PC-9 (cell line): ENCODE measurements at regions not wholly inside any gene's neighbourhood (a gene's known extent, or its start where the extent isn't known, plus 50 kb on each side); places are given as distances from the start of the nearest gene placed in this dataset.

Source experiments
- BruUV-seq: library from RNA; stranded (reverse); fragments of 400-500 nt; replicated peaks from 2 replicates; lab custom pipeline; 2021; lab: Mats Ljungman, UMichigan
- CTCF ChIA-PET: fragments of 300-600 bp; sonication (Branson Sonifier 250); formaldehyde crosslinking; loops from one replicate; lab custom pipeline; 2022; ENCODE audit warnings: antibody characterized with exemption; lab: Charles Lee
- POLR2A ChIA-PET: fragments of 300-600 bp; sonication (Branson Sonifier 250); formaldehyde crosslinking; loops from one replicate; lab custom pipeline; 2022; ENCODE audit warnings: antibody characterized with exemption; ENCODE audit not compliant: unreplicated experiment; lab: Charles Lee
- DNase-seq, 2 experiments: peaks; one replicate each; pipeline versions ENCODE4 v3.0.0 to v3.0.0-alpha.2; 2015 to 2022; ENCODE audit warnings: mixed read lengths in 1 of 2
- H2AFZ ChIP-seq: fragments of 200-600 bp; sonication (generic); 2 replicates; pipeline ENCODE4 v1.8.1; 2017; ENCODE audit warnings: antibody characterized with exemption
- H3F3A ChIP-seq: fragments of 200-600 bp; sonication (generic); 2 replicates; pipeline ENCODE4 v1.8.1; 2017; ENCODE audit warnings: antibody characterized with exemption, mild to moderate bottlenecking, low read depth; ENCODE audit not compliant: insufficient read depth
- H3K27ac ChIP-seq: fragments of 200-600 bp; sonication (generic); 2 replicates; pipeline ENCODE4 v1.6.1; 2016; ENCODE audit warnings: mixed run types
- H3K27me3 ChIP-seq: fragments of 200-600 bp; sonication (generic); 2 replicates; pipeline ENCODE4 v1.6.1; 2016; ENCODE audit warnings: low read depth, mixed run types; ENCODE audit not compliant: insufficient read depth
- H3K36me3 ChIP-seq: fragments of 200-600 bp; sonication (generic); 2 replicates; pipeline ENCODE4 v1.6.1; 2016; ENCODE audit warnings: low read depth, mixed run types
- H3K4me1 ChIP-seq: fragments of 200-600 bp; sonication (generic); replicated peaks from 2 replicates; pipeline ENCODE4 v1.6.1; 2016; ENCODE audit warnings: mixed run types; ENCODE audit not compliant: insufficient read depth
- H3K4me2 ChIP-seq: fragments of 200-600 bp; sonication (generic); 2 replicates; pipeline ENCODE4 v1.6.1; 2017; ENCODE audit warnings: mixed run types
- H3K4me3 ChIP-seq: fragments of 200-600 bp; sonication (generic); 2 replicates; pipeline ENCODE4 v1.6.1; 2016; ENCODE audit warnings: mixed run types
- H3K79me2 ChIP-seq: fragments of 200-600 bp; sonication (generic); 2 replicates; pipeline ENCODE4 v1.6.1; 2017; ENCODE audit warnings: low read depth, mixed run types
- H3K9me2 ChIP-seq: fragments of 200-600 bp; sonication (generic); 2 replicates; pipeline ENCODE4 v1.8.1; 2017; ENCODE audit warnings: mild to moderate bottlenecking; ENCODE audit not compliant: insufficient read depth
- H3K9me3 ChIP-seq: fragments of 200-600 bp; sonication (generic); 2 replicates; pipeline ENCODE4 v1.8.1; 2016; ENCODE audit warnings: low read depth; ENCODE audit not compliant: insufficient read depth
- H4K20me1 ChIP-seq: fragments of 200-600 bp; sonication (generic); 2 replicates; pipeline ENCODE4 v1.8.1; 2017; ENCODE audit not compliant: insufficient read depth
- CTCF ChIP-seq: fragments of 200-600 bp; sonication (generic); conservative IDR thresholded peaks from 2 replicates; pipeline ENCODE4 v1.6.1; 2017; ENCODE audit warnings: mixed run types, antibody characterized with exemption, mild to moderate bottlenecking, moderate library complexity
- EZH2 ChIP-seq: fragments of 200-600 bp; sonication (generic); IDR thresholded peaks from 2 replicates; pipeline ENCODE4 v1.8.0; 2017; ENCODE audit warnings: antibody characterized with exemption, low read depth
- intact Hi-C: fragments of 100-400 bp; cut with micrococcal nuclease; formaldehyde crosslinking; loops from one replicate; pipeline ENCODE4 v1.10.0; 2022; ENCODE audit not compliant: unreplicated experiment

- H3K9me2 ChIP-seq: no peaks in the 10 kb centered on the region
- BruUV-seq: no TSS peak
- no peak for TF ChIP-seq CTCF
- TF ChIP-seq EZH2: no peak
- H3K27me3 ChIP-seq: no peaks in the 10 kb centered on the region
- H3K9me3 ChIP-seq: no peaks in the 10 kb centered on the region
- H3K4me3 ChIP-seq: no peak overlapping the region
- POLR2A ChIA-PET: no interaction called here
- DNase-seq: no peak
- no peak overlapping the region for H2AFZ ChIP-seq
- H3K4me2 ChIP-seq: no peak overlapping the region
- CTCF ChIA-PET: no interaction called here
- no peak overlapping the region for H3K27ac ChIP-seq
- no peaks in the 10 kb centered on the region for H4K20me1 ChIP-seq
- no peaks in the 10 kb centered on the region for H3F3A ChIP-seq
- intact Hi-C loops: no loop called here
- no peaks in the 10 kb centered on the region for H3K79me2 ChIP-seq
- H3K4me1 ChIP-seq: no peaks in the 10 kb centered on the region
- H3K36me3 ChIP-seq: no peaks in the 10 kb centered on the region
Measured at GRCh38 chr5:92822183-92822582, 758.8 kb downstream of the NR2F1-AS1 start.

GRCh38 chr5:92809855-92810465 is 771.1 kb downstream of the NR2F1-AS1 start:
- H3K79me2 ChIP-seq: no peaks in the 10 kb centered on the region
- ChIA-PET POLR2A (no interaction called here), CTCF (no interaction called here)
- no TSS peak for BruUV-seq
- H3K9me3 ChIP-seq: no peaks in the 10 kb centered on the region; the same call in 1 of the 2 replicates
- no peak overlapping the region for H3K4me2 ChIP-seq
- no peaks in the 10 kb centered on the region for H3K4me1 ChIP-seq
- no peaks in the 10 kb centered on the region for H3K27me3 ChIP-seq
- no peaks in the 10 kb centered on the region for H3K9me2 ChIP-seq
- intact Hi-C loops: no loop called here
- no peaks in the 10 kb centered on the region for H3F3A ChIP-seq
- H3K27ac ChIP-seq: no peak overlapping the region
- TF ChIP-seq CTCF (no peak), EZH2 (no peak)
- DNase-seq: no peak
- H3K36me3 ChIP-seq: no peaks in the 10 kb centered on the region
- H2AFZ ChIP-seq: no peak overlapping the region
- no peak overlapping the region for H3K4me3 ChIP-seq
- H4K20me1 ChIP-seq: no peaks in the 10 kb centered on the region

- no TSS peak for BruUV-seq
- no peak for DNase-seq
- H3K27ac ChIP-seq: no peak overlapping the region
Measured at GRCh38 chr5:92808474-92808873, 772.5 kb downstream of the NR2F1-AS1 start.

More at GRCh38 chr5:92808474-92808873, 772.5 kb downstream of the NR2F1-AS1 start:
- H3K4me2 ChIP-seq: no peak overlapping the region
- H3K9me2 ChIP-seq: no peaks in the 10 kb centered on the region
- no peaks in the 10 kb centered on the region for H4K20me1 ChIP-seq
- TF ChIP-seq EZH2 (no peak), CTCF (no peak)
- CTCF ChIA-PET: no interaction called here
- H3K79me2 ChIP-seq: no peaks in the 10 kb centered on the region
- intact Hi-C loops: no loop called here
- H3F3A ChIP-seq: no peaks in the 10 kb centered on the region
- H3K4me1 ChIP-seq: no peaks in the 10 kb centered on the region
- no peaks in the 10 kb centered on the region for H3K36me3 ChIP-seq
- H3K9me3 ChIP-seq: no peaks in the 10 kb centered on the region; the same call in 1 of the 2 replicates
- POLR2A ChIA-PET: no interaction called here
- no peaks in the 10 kb centered on the region for H3K27me3 ChIP-seq
- H3K4me3 ChIP-seq: no peak overlapping the region
- H2AFZ ChIP-seq: no peak overlapping the region
